PC-3 (cell line): ENCODE measurements at regions not wholly inside any gene's neighbourhood (a gene's known extent, or its start where the extent isn't known, plus 50 kb on each side); places are given as distances from the start of the nearest gene placed in this dataset.

Source experiments
- ATAC-seq: fragments of 200-7000 bp; cut with Tn5 transposase; 2 replicates; pipeline ENCODE4 v1.9.1; 2020; ENCODE audit warnings: mild to moderate bottlenecking, moderate library complexity
- BruUV-seq: library from RNA; stranded (reverse); fragments of 400-500 nt; replicated peaks from 2 replicates; lab custom pipeline; 2021; lab: Mats Ljungman, UMichigan
- CTCF ChIA-PET: fragments of 300-600 bp; sonication (Branson Sonifier 250); formaldehyde crosslinking; loops from one replicate; lab custom pipeline; 2022; ENCODE audit warnings: antibody characterized with exemption; lab: Charles Lee
- POLR2A ChIA-PET: fragments of 300-600 bp; sonication (Branson Sonifier 250); formaldehyde crosslinking; loops from one replicate; lab custom pipeline; 2022; ENCODE audit warnings: antibody characterized with exemption; ENCODE audit not compliant: unreplicated experiment; lab: Charles Lee
- DNase-seq: peaks from one replicate; pipeline ENCODE4 v3.0.0-alpha.2; 2015
- H2AFZ ChIP-seq: fragments of 300-600 bp; sonication (generic); 2 replicates; pipeline ENCODE4 v1.6.0; 2016; ENCODE audit warnings: antibody characterized with exemption, low read length
- H3F3A ChIP-seq: fragments of 300-600 bp; sonication (generic); one replicate; pipeline ENCODE4 v1.6.0; 2017; ENCODE audit warnings: antibody characterized with exemption, low read length, control low read depth, mild to moderate bottlenecking; ENCODE audit not compliant: unreplicated experiment
- H3K27ac ChIP-seq: fragments of 300-600 bp; sonication (generic); 2 replicates; pipeline ENCODE4 v1.5.1; 2016; ENCODE audit warnings: mild to moderate bottlenecking, low read length
- H3K27me3 ChIP-seq: fragments of 300-600 bp; sonication (generic); 2 replicates; pipeline ENCODE4 v1.6.1; 2016; ENCODE audit warnings: low read length, mixed read lengths
- H3K36me3 ChIP-seq: fragments of 300-600 bp; sonication (generic); 2 replicates; pipeline ENCODE4 v1.6.1; 2016; ENCODE audit warnings: low read depth, mixed run types, low read length, mixed read lengths
- H3K4me1 ChIP-seq: fragments of 300-600 bp; sonication (generic); 2 replicates; pipeline ENCODE4 v1.5.1; 2016; ENCODE audit warnings: low read length; ENCODE audit not compliant: insufficient read depth
- H3K4me2 ChIP-seq: fragments of 300-600 bp; sonication (generic); 2 replicates; pipeline ENCODE4 v1.6.0; 2016; ENCODE audit warnings: low read length
- H3K4me3 ChIP-seq: fragments of 300-600 bp; sonication (generic); 2 replicates; pipeline ENCODE4 v1.5.1; 2016; ENCODE audit warnings: mild to moderate bottlenecking, low read length, mixed read lengths
- H3K79me2 ChIP-seq: fragments of 300-600 bp; sonication (generic); 2 replicates; pipeline ENCODE4 v1.6.1; 2017; ENCODE audit warnings: low read length, mixed read lengths
- H3K9ac ChIP-seq: fragments of 300-600 bp; sonication (generic); 2 replicates; pipeline ENCODE4 v1.6.0; 2016; ENCODE audit warnings: mild to moderate bottlenecking, low read length
- H3K9me2 ChIP-seq: fragments of 300-600 bp; sonication (generic); replicated peaks from 2 replicates; pipeline ENCODE4 v1.6.1; 2016; ENCODE audit warnings: mixed run types, low read length, mixed read lengths
- H3K9me3 ChIP-seq: fragments of 300-600 bp; sonication (generic); 2 replicates; pipeline ENCODE4 v1.6.1; 2016; ENCODE audit warnings: low read length, mixed read lengths
- H4K20me1 ChIP-seq: fragments of 300-600 bp; sonication (generic); 2 replicates; pipeline ENCODE4 v1.6.1; 2016; ENCODE audit warnings: low read length, mixed read lengths
- EZH2 ChIP-seq: fragments of 300-600 bp; sonication (generic); IDR thresholded peaks from one replicate; pipeline ENCODE4 v1.6.1; 2017; ENCODE audit warnings: antibody characterized with exemption, mild to moderate bottlenecking, low read length; ENCODE audit not compliant: unreplicated experiment
- EZH2phosphoT487 ChIP-seq: fragments of 300-600 bp; sonication (generic); IDR thresholded peaks from 2 replicates; pipeline ENCODE4 v1.6.1; 2018; ENCODE audit warnings: mild to moderate bottlenecking, antibody characterized with exemption, low read length, borderline replicate concordance
- intact Hi-C: fragments of 100-400 bp; cut with micrococcal nuclease; formaldehyde crosslinking; loops from 2 replicates; pipeline ENCODE4 v1.9.0; 2023
- TF ChIP-seq, protein P1 (sequence below): fragments of 300-600 bp; sonication (generic); conservative IDR thresholded peaks from 2 replicates; pipeline ENCODE4 v1.5.1; 2017; ENCODE audit warnings: antibody characterized with exemption, low read depth, mild to moderate bottlenecking, low read length

DNA sequence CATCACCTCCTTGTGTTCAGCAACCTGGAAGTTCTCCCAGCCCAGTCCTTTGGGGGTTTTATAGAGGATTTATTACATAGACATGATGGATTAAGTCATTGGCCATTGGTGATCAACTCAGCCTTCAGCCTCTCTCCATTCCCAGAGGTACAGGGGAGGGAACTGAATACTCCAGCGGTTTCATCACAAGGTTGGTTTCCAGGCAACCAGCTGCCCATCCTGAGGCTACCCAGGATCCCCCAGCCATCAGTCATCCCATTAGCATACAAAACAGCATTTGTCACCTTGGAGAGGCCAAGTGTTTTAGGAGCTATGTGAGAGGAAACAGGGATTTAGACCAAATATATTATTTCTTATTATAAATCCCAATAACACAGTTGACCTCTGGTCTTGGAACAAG lies 584.8 kb upstream of the NRP1 start:
- intact Hi-C loops = no loop called here
- Histone ChIP-seq H3K4me3 (no peak overlapping the region), H3K9ac (no peak overlapping the region), H2AFZ (no peak overlapping the region), H3K4me2 (no peak overlapping the region), H3K27ac (no peak overlapping the region), H4K20me1 (no peaks in the 10 kb centered on the region), H3K36me3 (no peaks in the 10 kb centered on the region), H3K9me3 (no peaks in the 10 kb centered on the region), H3K27me3 (no peaks in the 10 kb centered on the region), H3K79me2 (no peaks in the 10 kb centered on the region), H3K4me1 (no peaks in the 10 kb centered on the region), H3F3A (no peaks in the 10 kb centered on the region), H3K9me2 (no peaks in the 10 kb centered on the region)
- ATAC-seq (no peak), DNase-seq (no peak)
- BruUV-seq = no TSS peak
- no peak for TF ChIP-seq EZH2
- no peak for TF ChIP-seq EZH2phosphoT487
- TF ChIP-seq, protein P1, sequence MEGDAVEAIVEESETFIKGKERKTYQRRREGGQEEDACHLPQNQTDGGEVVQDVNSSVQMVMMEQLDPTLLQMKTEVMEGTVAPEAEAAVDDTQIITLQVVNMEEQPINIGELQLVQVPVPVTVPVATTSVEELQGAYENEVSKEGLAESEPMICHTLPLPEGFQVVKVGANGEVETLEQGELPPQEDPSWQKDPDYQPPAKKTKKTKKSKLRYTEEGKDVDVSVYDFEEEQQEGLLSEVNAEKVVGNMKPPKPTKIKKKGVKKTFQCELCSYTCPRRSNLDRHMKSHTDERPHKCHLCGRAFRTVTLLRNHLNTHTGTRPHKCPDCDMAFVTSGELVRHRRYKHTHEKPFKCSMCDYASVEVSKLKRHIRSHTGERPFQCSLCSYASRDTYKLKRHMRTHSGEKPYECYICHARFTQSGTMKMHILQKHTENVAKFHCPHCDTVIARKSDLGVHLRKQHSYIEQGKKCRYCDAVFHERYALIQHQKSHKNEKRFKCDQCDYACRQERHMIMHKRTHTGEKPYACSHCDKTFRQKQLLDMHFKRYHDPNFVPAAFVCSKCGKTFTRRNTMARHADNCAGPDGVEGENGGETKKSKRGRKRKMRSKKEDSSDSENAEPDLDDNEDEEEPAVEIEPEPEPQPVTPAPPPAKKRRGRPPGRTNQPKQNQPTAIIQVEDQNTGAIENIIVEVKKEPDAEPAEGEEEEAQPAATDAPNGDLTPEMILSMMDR = no peak
- CTCF ChIA-PET = no interaction called here
- POLR2A ChIA-PET = no interaction called here

DNA sequence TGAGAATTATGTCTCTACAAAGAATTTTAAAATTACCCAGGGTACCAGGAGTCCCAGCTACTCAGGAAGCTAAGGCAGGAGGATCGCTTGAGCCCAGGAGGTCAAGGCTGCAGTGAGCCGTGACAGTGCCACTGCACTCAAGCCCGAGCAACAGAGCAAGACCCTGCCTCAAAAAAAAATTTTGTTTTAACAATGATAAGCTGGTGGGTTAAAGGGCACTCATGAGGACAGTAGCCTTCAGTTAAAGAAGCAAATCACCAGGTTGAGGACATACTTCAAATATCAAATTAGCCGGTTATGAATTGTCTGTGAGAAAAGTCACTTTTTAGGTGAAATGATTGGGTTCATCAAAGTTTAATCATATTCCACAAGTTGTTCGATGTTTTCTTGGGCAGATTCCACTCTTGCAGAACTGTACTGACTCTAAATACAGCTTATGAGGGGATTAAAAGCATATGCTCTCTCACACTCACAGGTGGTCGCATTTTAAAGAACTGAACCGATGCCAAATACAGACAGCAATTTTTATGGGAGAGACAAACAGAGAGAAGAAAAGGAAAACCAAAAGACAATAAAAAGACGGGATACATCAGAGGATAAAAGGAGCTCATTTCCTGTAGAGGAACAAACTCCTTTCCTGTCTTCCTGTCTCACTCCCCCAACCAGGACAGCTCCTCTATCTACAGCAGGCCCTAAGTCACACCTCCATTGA lies 582.8 kb upstream of the NRP1 start:
- H3K9me3 ChIP-seq = no peaks in the 10 kb centered on the region
- no peaks in the 10 kb centered on the region for H3K79me2 ChIP-seq
- H3K9ac ChIP-seq = no peak overlapping the region
- intact Hi-C loops = no loop called here
- no peaks in the 10 kb centered on the region for H4K20me1 ChIP-seq
- H3K4me1 ChIP-seq = peaks cover 14% of the 10 kb centered on the region
- no peak overlapping the region for H3K4me2 ChIP-seq
- H3K27ac ChIP-seq = no peak overlapping the region
- H3K9me2 ChIP-seq = no peaks in the 10 kb centered on the region
- H3K4me3 ChIP-seq = no peak overlapping the region
- no peak for DNase-seq
- POLR2A ChIA-PET = no interaction called here
- no peak for TF ChIP-seq EZH2
- TF ChIP-seq EZH2phosphoT487 = no peak
- TF ChIP-seq, protein P1 = no peak
- BruUV-seq = no TSS peak
- CTCF ChIA-PET = no interaction called here
- ATAC-seq = no peak; the same call in 1 of the 2 replicates
- H3K27me3 ChIP-seq = no peaks in the 10 kb centered on the region
- no peak overlapping the region for H2AFZ ChIP-seq
- no peaks in the 10 kb centered on the region for H3K36me3 ChIP-seq
- no peaks in the 10 kb centered on the region for H3F3A ChIP-seq

DNA sequence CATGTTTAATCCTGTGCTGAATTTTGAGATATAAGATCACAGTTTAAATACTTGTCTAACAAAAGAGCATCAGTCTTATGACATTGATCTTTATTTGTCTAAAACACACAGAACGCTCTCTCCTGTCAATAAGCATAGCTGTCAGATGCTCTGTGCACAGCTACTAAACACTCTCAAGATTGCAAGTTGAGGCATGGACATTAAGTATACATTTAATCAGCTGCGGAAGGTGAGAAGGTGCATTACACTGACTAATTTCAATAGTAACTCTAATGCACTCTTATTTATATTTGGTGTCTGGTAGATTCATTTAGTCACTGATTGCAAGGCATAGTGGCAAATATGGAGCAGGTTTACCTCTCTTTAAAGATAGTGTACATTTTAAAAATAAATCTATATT lies 580.3 kb upstream of the NRP1 start:
- ATAC-seq (no peak), DNase-seq (no peak)
- CTCF ChIA-PET = no interaction called here
- Histone ChIP-seq H3K27me3 (no peaks in the 10 kb centered on the region), H3K4me3 (no peak overlapping the region), H3K9me2 (no peaks in the 10 kb centered on the region), H3K27ac (no peak overlapping the region), H3K9ac (no peak overlapping the region), H4K20me1 (no peaks in the 10 kb centered on the region), H2AFZ (no peak overlapping the region), H3K79me2 (no peaks in the 10 kb centered on the region), H3K4me2 (no peak overlapping the region), H3F3A (no peaks in the 10 kb centered on the region), H3K4me1 (peaks cover 14% of the 10 kb centered on the region), H3K36me3 (no peaks in the 10 kb centered on the region), H3K9me3 (no peaks in the 10 kb centered on the region)
- POLR2A ChIA-PET = no interaction called here
- BruUV-seq = no TSS peak
- intact Hi-C loops = loop anchor here (5.0 kb wide), 1 partner anchor 577 kb away; no protein-coding TSS in a partner anchor
- TF ChIP-seq EZH2phosphoT487 = no peak
- TF ChIP-seq, protein P1 = no peak
- no peak for TF ChIP-seq EZH2
